ENCODE measurements at regions not wholly inside any gene's neighbourhood (a gene's known extent, or its start where the extent isn't known, plus 50 kb on each side); places are given as distances from the start of the nearest gene placed in this dataset.

DNA sequence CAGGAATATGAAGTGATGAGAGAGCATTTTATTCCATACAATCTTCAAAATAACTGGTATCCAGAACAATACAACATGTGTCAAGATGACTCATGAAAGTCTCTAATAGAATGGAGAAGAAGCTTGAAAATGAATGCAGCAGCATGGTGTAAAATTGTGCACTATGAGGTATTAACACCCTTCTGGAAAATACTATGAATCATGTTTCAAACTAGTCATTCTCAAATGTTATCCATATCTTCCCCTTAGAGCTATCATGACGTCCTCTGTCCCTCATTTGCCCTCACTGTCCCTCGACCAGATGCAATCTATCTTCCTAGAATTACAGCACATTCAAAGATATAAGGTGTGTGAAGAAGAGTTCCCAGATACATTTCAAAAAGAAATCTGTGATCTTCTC, 198.2 kb downstream of the NECTIN3 start:
- CTCF ChIA-PET (ENCODE audit: low intra/inter-chr PET ratio), result no interaction called here
- ATAC-seq, result no peak
- H4K20me1 ChIP-seq (replicated peaks; ENCODE audit: control insufficient read depth, insufficient read depth, low read length), result no peaks in the 10 kb centered on the region
- H3K27ac ChIP-seq (ENCODE audit: extremely low read depth, low read depth, low read length), result no peak overlapping the region
- no peaks in the 10 kb centered on the region for H3K9me3 ChIP-seq (replicated peaks; ENCODE audit: control insufficient read depth, insufficient read depth, low read depth, low read length)
- H3K9ac ChIP-seq (ENCODE audit: insufficient read depth in 1 of 2, low read depth in 2 of 2, low read length in 2 of 2), result no peak overlapping the region
- H3K4me1 ChIP-seq (replicated peaks in 1 of 2; ENCODE audit: control insufficient read depth in 2 of 2, insufficient read depth in 2 of 2, low read length in 2 of 2), result no peaks in the 10 kb centered on the region
- H3K9me1 ChIP-seq (ENCODE audit: control insufficient read depth, insufficient read depth, low read length), result no peaks in the 10 kb centered on the region
- no peak overlapping the region for H2AFZ ChIP-seq (ENCODE audit: low read depth, low read length)
- WGBS (ENCODE audit: insufficient coverage, low coverage, missing lambda C conversion rate), result 0% methylated on average over 2 of the region's 2 CpGs
- intact Hi-C loops (cut with micrococcal nuclease), result no loop called here
- FAIRE-seq, result no peak
- H3K4me3 ChIP-seq, result no peak overlapping the region
- no peaks in the 10 kb centered on the region for H3K36me3 ChIP-seq (ENCODE audit: control insufficient read depth, insufficient read depth, low read length)
- H3K4me2 ChIP-seq (ENCODE audit: insufficient read depth, low read length), result no peak overlapping the region
- TF ChIP-seq, protein P1, sequence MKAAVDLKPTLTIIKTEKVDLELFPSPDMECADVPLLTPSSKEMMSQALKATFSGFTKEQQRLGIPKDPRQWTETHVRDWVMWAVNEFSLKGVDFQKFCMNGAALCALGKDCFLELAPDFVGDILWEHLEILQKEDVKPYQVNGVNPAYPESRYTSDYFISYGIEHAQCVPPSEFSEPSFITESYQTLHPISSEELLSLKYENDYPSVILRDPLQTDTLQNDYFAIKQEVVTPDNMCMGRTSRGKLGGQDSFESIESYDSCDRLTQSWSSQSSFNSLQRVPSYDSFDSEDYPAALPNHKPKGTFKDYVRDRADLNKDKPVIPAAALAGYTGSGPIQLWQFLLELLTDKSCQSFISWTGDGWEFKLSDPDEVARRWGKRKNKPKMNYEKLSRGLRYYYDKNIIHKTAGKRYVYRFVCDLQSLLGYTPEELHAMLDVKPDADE (conservative IDR thresholded peaks at IDR 0.05; ENCODE audit: control insufficient read depth, low read depth, low read length), result no peak
- TF ChIP-seq, protein P2, sequence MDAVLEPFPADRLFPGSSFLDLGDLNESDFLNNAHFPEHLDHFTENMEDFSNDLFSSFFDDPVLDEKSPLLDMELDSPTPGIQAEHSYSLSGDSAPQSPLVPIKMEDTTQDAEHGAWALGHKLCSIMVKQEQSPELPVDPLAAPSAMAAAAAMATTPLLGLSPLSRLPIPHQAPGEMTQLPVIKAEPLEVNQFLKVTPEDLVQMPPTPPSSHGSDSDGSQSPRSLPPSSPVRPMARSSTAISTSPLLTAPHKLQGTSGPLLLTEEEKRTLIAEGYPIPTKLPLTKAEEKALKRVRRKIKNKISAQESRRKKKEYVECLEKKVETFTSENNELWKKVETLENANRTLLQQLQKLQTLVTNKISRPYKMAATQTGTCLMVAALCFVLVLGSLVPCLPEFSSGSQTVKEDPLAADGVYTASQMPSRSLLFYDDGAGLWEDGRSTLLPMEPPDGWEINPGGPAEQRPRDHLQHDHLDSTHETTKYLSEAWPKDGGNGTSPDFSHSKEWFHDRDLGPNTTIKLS (IDR thresholded peaks at IDR 0.05; ENCODE audit: borderline replicate concordance, low read depth), result no peak
- TF ChIP-seq RBM25 (IDR thresholded peaks at IDR 0.05; ENCODE audit: low read depth, low read length, severe bottlenecking) (no peak), XRCC5 (IDR thresholded peaks at IDR 0.05; ENCODE audit: low read depth, low read length) (no peak), TRIM24 (IDR thresholded peaks at IDR 0.05) (no peak), ZNF76 (CRISPR knock-in tag; IDR thresholded peaks at IDR 0.05; ENCODE audit: borderline replicate concordance) (no peak), ERF (CRISPR knock-in tag; IDR thresholded peaks at IDR 0.05) (no peak), EP400 (IDR thresholded peaks at IDR 0.05) (no peak), HDGF (IDR thresholded peaks at IDR 0.05) (no peak), HDAC1 (IDR thresholded peaks at IDR 0.05) (no peak)
- TF ChIP-seq, protein P3, sequence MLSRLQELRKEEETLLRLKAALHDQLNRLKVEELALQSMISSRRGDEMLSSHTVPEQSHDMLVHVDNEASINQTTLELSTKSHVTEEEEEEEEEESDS (CRISPR knock-in tag; IDR thresholded peaks at IDR 0.05), result no peak
- TF ChIP-seq, protein P4, sequence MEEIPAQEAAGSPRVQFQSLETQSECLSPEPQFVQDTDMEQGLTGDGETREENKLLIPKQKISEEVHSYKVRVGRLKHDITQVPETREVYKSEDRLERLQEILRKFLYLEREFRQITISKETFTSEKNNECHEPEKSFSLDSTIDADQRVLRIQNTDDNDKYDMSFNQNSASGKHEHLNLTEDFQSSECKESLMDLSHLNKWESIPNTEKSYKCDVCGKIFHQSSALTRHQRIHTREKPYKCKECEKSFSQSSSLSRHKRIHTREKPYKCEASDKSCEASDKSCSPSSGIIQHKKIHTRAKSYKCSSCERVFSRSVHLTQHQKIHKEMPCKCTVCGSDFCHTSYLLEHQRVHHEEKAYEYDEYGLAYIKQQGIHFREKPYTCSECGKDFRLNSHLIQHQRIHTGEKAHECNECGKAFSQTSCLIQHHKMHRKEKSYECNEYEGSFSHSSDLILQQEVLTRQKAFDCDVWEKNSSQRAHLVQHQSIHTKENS (CRISPR knock-in tag; IDR thresholded peaks at IDR 0.05), result no peak
- in situ Hi-C loops (cut with MboI), result no loop called here
- H3K27me3 ChIP-seq (ENCODE audit: control insufficient read depth in 2 of 2, insufficient read depth in 2 of 2, low read length in 2 of 2), result no peaks in the 10 kb centered on the region
- POLR2A ChIA-PET, result no interaction called here
- BruUV-seq (replicated peaks), result no TSS peak
- DNase-seq (ENCODE audit: extremely low read depth in 1 of 4, low spot score in 3 of 4), result no peak
- H3K79me2 ChIP-seq (ENCODE audit: control insufficient read depth, insufficient read depth, low read length), result no peaks in the 10 kb centered on the region
